ENCODE measurements at regions not wholly inside any gene's neighbourhood (a gene's known extent, or its start where the extent isn't known, plus 50 kb on each side); places are given as distances from the start of the nearest gene placed in this dataset.

GRCh38 chr5:114153833-114154232, 208.0 kb upstream of the KCNN2 start (continued):
- TF ChIP-seq ETS1 (IDR thresholded peaks at IDR 0.05): no peak
- no peak for TF ChIP-seq STAT1 (IDR thresholded peaks at IDR 0.05; ENCODE audit: unreplicated experiment)
- TF ChIP-seq CREB1 (CRISPR knock-in tag; IDR thresholded peaks at IDR 0.05; ENCODE audit: low read depth): no peak
- TF ChIP-seq REST (IDR thresholded peaks at IDR 0.05; ENCODE audit: unreplicated experiment): no peak
- no peak for TF ChIP-seq EZH2phosphoT487 (IDR thresholded peaks at IDR 0.05; ENCODE audit: unreplicated experiment)
- TF ChIP-seq POLR2AphosphoS5 (IDR thresholded peaks at IDR 0.05; ENCODE audit: low read depth): no peak
- no peak for TF ChIP-seq EZH2 (IDR thresholded peaks at IDR 0.05; ENCODE audit: low read depth, unreplicated experiment)

- Mint-ChIP-seq H3K9me3 (peaks cover 35% of the 10 kb centered on the region), H3K27me3 (ENCODE audit: insufficient read depth, low read depth, poor library complexity) (peaks cover 6% of the 10 kb centered on the region), H3K4me1 (no peaks in the 10 kb centered on the region), H3K4me3 (no peak overlapping the region), H3K36me3 (ENCODE audit: low read depth) (peaks cover 29% of the 10 kb centered on the region), H3K27ac (no peak overlapping the region)
- ATAC-seq (no peak), DNase-seq (ENCODE audit: low spot score) (no peak)
- Histone ChIP-seq H4K20me1 (replicated peaks; ENCODE audit: insufficient read depth) (no peaks in the 10 kb centered on the region), H3K27ac (ENCODE audit: low read depth) (no peak overlapping the region), H3F3A (replicated peaks; ENCODE audit: low read depth) (no peaks in the 10 kb centered on the region), H3K27me3 (ENCODE audit: insufficient read depth) (no peaks in the 10 kb centered on the region), H3K9me2 (ENCODE audit: insufficient read depth) (peaks cover 7% of the 10 kb centered on the region; the same call in 1 of the 2 replicates), H3K79me2 (replicated peaks; ENCODE audit: insufficient read depth) (no peaks in the 10 kb centered on the region), H3K4me3 (no peak overlapping the region), H3K4me1 (ENCODE audit: insufficient read depth) (no peaks in the 10 kb centered on the region), H3K36me3 (ENCODE audit: insufficient read depth) (peaks cover 12% of the 10 kb centered on the region), H2AFZ (no peak overlapping the region), H3K4me2 (no peak overlapping the region)
- no peak for TF ChIP-seq NANOG (IDR thresholded peaks at IDR 0.05; ENCODE audit: borderline replicate concordance)
- TF ChIP-seq CTCF (conservative IDR thresholded peaks at IDR 0.05; ENCODE audit: low read depth in 2 of 2): no peak
- TF ChIP-seq JUNB (IDR thresholded peaks at IDR 0.05; ENCODE audit: unreplicated experiment): no peak
- TF ChIP-seq ZNF114 (CRISPR knock-in tag; IDR thresholded peaks at IDR 0.05): no peak
- no peak for TF ChIP-seq POLR2AphosphoS5 (IDR thresholded peaks at IDR 0.05; ENCODE audit: low read depth)
- TF ChIP-seq REST (IDR thresholded peaks at IDR 0.05; ENCODE audit: unreplicated experiment): no peak
- no peak for TF ChIP-seq EZH2 (IDR thresholded peaks at IDR 0.05; ENCODE audit: low read depth, unreplicated experiment)
- no peak for TF ChIP-seq ZNF331 (CRISPR knock-in tag; IDR thresholded peaks at IDR 0.05; ENCODE audit: low read depth)
Observed at GRCh38 chr5:114166081-114166480, 195.8 kb upstream of the KCNN2 start.
